CD4-positive, alpha-beta T cell (primary cell): ENCODE measurements at regions not wholly inside any gene's neighbourhood (a gene's known extent, or its start where the extent isn't known, plus 50 kb on each side); places are given as distances from the start of the nearest gene placed in this dataset.

Source experiments
- ATAC-seq: fragments of 200-7000 bp; cut with Tn5 transposase; one replicate; pipeline ENCODE4 v1.10.0; 2022; ENCODE audit warnings: mild to moderate bottlenecking; ENCODE audit not compliant: poor library complexity
- CTCF ChIA-PET: fragments of 350-600 bp; sonication (Branson Sonifier 250); formaldehyde crosslinking; loops from one replicate; lab custom pipeline; 2021; ENCODE audit warnings: antibody characterized with exemption, inconsistent platforms; lab: Charles Lee
- POLR2A ChIA-PET: fragments of 350-600 bp; sonication (Branson Sonifier 250); formaldehyde crosslinking; loops from one replicate; lab custom pipeline; 2021; ENCODE audit warnings: antibody characterized with exemption, inconsistent platforms; lab: Charles Lee
- DNase-seq, 14 experiments: peaks; one replicate each; pipeline ENCODE4 v3.0.0-alpha.2; 2013 to 2020; ENCODE audit warnings: mixed read lengths in 2 of 14
- H3K27ac ChIP-seq, 2 donors: one replicate each; pipeline versions ENCODE4 v1.5.1 to v1.7.0; 2013; ENCODE audit warnings: low read length in 2 of 2, low read depth in 1 of 2, mild to moderate bottlenecking in 1 of 2
- H3K27me3 ChIP-seq, 2 experiments: 1 replicate in 1 of 2; 2 replicates in 1 of 2; pipeline versions ENCODE4 v1.6.1 to v1.7.0; 2013; ENCODE audit warnings: low read length in 2 of 2, control low read depth in 1 of 2, mild to moderate bottlenecking in 1 of 2, moderate library complexity in 1 of 2; ENCODE audit not compliant: insufficient read depth in 2 of 2, control insufficient read depth in 1 of 2
- H3K36me3 ChIP-seq: one replicate; pipeline ENCODE4 v1.6.1; 2013; ENCODE audit warnings: low read length, control low read depth; ENCODE audit not compliant: insufficient read depth
- H3K4me1 ChIP-seq: one replicate; pipeline ENCODE4 v1.6.1; 2013; ENCODE audit warnings: low read length, control low read depth; ENCODE audit not compliant: insufficient read depth
- H3K4me3 ChIP-seq: one replicate; pipeline ENCODE4 v1.5.1; 2013; ENCODE audit warnings: mild to moderate bottlenecking, low read length, moderate library complexity
- H3K9me3 ChIP-seq, 2 experiments: 1 replicate in 1 of 2; 2 replicates in 1 of 2; pipeline versions ENCODE4 v1.6.1 to v1.7.0; 2013; ENCODE audit warnings: low read length in 2 of 2, mild to moderate bottlenecking in 2 of 2, control low read depth in 1 of 2, moderate library complexity in 1 of 2; ENCODE audit not compliant: control insufficient read depth in 1 of 2, insufficient read depth in 1 of 2
- H3K27ac Mint-ChIP-seq: one replicate; pipeline ENCODE4 v1.8.0; 2020; ENCODE audit warnings: mixed read lengths
- H3K27me3 Mint-ChIP-seq: one replicate; pipeline ENCODE4 v1.8.0; 2021; ENCODE audit warnings: mixed read lengths
- H3K36me3 Mint-ChIP-seq: one replicate; pipeline ENCODE4 v1.8.0; 2021; ENCODE audit warnings: low read depth, mixed read lengths
- H3K4me1 Mint-ChIP-seq: one replicate; pipeline ENCODE4 v1.8.0; 2021; ENCODE audit warnings: low read depth, mixed read lengths
- H3K4me3 Mint-ChIP-seq: one replicate; pipeline ENCODE4 v1.8.0; 2020; ENCODE audit warnings: mild to moderate bottlenecking, mixed read lengths
- H3K9me3 Mint-ChIP-seq: one replicate; pipeline ENCODE4 v1.8.0; 2020; ENCODE audit warnings: mixed read lengths
- CTCF ChIP-seq: fragments of 200-600 bp; IDR thresholded peaks from one replicate; pipeline ENCODE4 v1.8.0; 2022; ENCODE audit warnings: antibody characterized with exemption, mild to moderate bottlenecking
- intact Hi-C, 2 experiments: fragments of 100-400 bp; cut with DNase I in 1 of 2; cut with micrococcal nuclease in 1 of 2; formaldehyde crosslinking; loops; one replicate each; pipeline versions ENCODE4 v1.15.1 to v1.9.0; 2023 to 2025; cut with DNase I, micrococcal nuclease

DNA sequence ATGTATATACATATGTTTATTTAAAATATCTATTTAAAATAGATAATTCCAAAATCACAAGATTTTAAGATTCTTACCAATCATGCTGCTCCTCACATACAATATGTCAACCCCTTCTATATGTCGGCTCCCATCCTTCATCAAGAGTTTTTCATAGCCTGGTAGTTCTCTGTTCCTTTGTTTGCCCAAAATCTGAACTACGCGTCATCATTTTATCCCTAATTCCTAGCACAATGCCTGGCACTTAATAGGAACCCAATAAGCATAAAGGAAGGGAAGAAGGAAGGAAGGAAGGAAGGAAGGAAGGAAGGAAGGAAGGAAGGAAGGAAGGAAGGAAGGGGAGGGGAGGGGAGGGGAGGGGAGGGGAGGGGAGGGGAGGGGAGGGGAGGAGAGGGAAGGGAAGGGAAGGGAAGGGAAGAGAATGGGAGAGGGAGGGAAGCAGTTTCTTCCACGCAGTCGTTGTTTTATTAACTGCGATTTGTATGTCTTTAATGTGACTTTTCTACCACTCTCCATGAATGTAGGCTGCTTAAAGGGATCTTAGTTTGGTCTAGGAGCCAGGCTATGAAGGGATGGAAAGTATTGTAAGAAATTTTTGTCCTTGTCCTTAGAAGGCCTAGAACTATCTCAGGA, 83.3 kb upstream of the PCGF5 start:
- H3K36me3 ChIP-seq: no peaks in the 10 kb centered on the region
- H3K4me3 ChIP-seq: no peak overlapping the region
- H3K4me1 ChIP-seq: no peaks in the 10 kb centered on the region
- ChIA-PET CTCF (no interaction called here), POLR2A (no interaction called here)
- no peak overlapping the region for H3K27ac ChIP-seq
- Mint-ChIP-seq H3K27me3 (no peaks in the 10 kb centered on the region), H3K4me3 (no peak overlapping the region), H3K9me3 (no peaks in the 10 kb centered on the region), H3K36me3 (no peaks in the 10 kb centered on the region), H3K27ac (no peak overlapping the region), H3K4me1 (no peaks in the 10 kb centered on the region)
- intact Hi-C loops: no loop called here
- H3K27me3 ChIP-seq: no peaks in the 10 kb centered on the region
- DNase-seq (no peak), ATAC-seq (no peak)
- H3K9me3 ChIP-seq: no peaks in the 10 kb centered on the region
- TF ChIP-seq CTCF: no peak

- Mint-ChIP-seq H3K4me1 (no peaks in the 10 kb centered on the region), H3K9me3 (no peaks in the 10 kb centered on the region), H3K36me3 (no peaks in the 10 kb centered on the region), H3K27me3 (no peaks in the 10 kb centered on the region), H3K4me3 (no peak overlapping the region), H3K27ac (no peak overlapping the region)
- no peak for TF ChIP-seq CTCF
- Histone ChIP-seq H3K9me3 (no peaks in the 10 kb centered on the region), H3K27me3 (no peaks in the 10 kb centered on the region), H3K27ac (no peak overlapping the region), H3K36me3 (no peaks in the 10 kb centered on the region), H3K4me1 (no peaks in the 10 kb centered on the region), H3K4me3 (no peak overlapping the region)
- CTCF ChIA-PET: no interaction called here
- POLR2A ChIA-PET: no interaction called here
- no peak for DNase-seq
- ATAC-seq: no peak
- intact Hi-C loops: no loop called here
Measured at GRCh38 chr10:91137822-91138221, 82.6 kb upstream of the PCGF5 start.

- no peaks in the 10 kb centered on the region for H3K9me3 Mint-ChIP-seq
- Histone ChIP-seq H3K9me3 (no peaks in the 10 kb centered on the region), H3K36me3 (no peaks in the 10 kb centered on the region), H3K27ac (no peak overlapping the region), H3K27me3 (no peaks in the 10 kb centered on the region), H3K4me1 (no peaks in the 10 kb centered on the region), H3K4me3 (no peak overlapping the region)
- intact Hi-C loops: no loop called here
- no peak for TF ChIP-seq CTCF
- no peak for DNase-seq
- H3K4me3 Mint-ChIP-seq: no peak overlapping the region
- no peak for ATAC-seq
- ChIA-PET CTCF (interaction anchor here (1.5 kb wide), 1 partner anchor 134 kb away, joined by 3 read pairs; no protein-coding TSS in a partner anchor), POLR2A (no interaction called here)
- no peaks in the 10 kb centered on the region for H3K36me3 Mint-ChIP-seq
- H3K27me3 Mint-ChIP-seq: peaks cover 18% of the 10 kb centered on the region
- H3K4me1 Mint-ChIP-seq: no peaks in the 10 kb centered on the region
- no peak overlapping the region for H3K27ac Mint-ChIP-seq
Measured at GRCh38 chr10:91140995-91141549, 79.4 kb upstream of the PCGF5 start.
